Loucy (cell line): ENCODE measurements at regions not wholly inside any gene's neighbourhood (a gene's known extent, or its start where the extent isn't known, plus 50 kb on each side); places are given as distances from the start of the nearest gene placed in this dataset.

Experiments used
- H2AFZ ChIP-seq: fragments of 200-600 bp; sonication (generic); 2 replicates; pipeline ENCODE4 v1.6.0; 2016; ENCODE audit warnings: antibody characterized with exemption, mild to moderate bottlenecking, low read length, moderate library complexity
- H3F3A ChIP-seq: fragments of 200-600 bp; 2 replicates; pipeline ENCODE4 v1.6.0; 2016; ENCODE audit warnings: antibody characterized with exemption, low read depth, mild to moderate bottlenecking
- H3K27me3 ChIP-seq: fragments of 200-600 bp; sonication (generic); 2 replicates; pipeline ENCODE4 v1.6.1; 2014; ENCODE audit warnings: low read length, mild to moderate bottlenecking; ENCODE audit not compliant: insufficient read depth, poor library complexity, severe bottlenecking
- H3K36me3 ChIP-seq: fragments of 200-600 bp; sonication (generic); 2 replicates; pipeline ENCODE4 v1.6.1; 2016; ENCODE audit warnings: low read length; ENCODE audit not compliant: insufficient read depth
- H3K4me1 ChIP-seq: fragments of 200-600 bp; sonication (generic); 2 replicates; pipeline ENCODE4 v1.5.1; 2014; ENCODE audit warnings: low read length, mild to moderate bottlenecking; ENCODE audit not compliant: insufficient read depth, poor library complexity, severe bottlenecking
- H3K4me2 ChIP-seq: fragments of 200-600 bp; sonication (generic); 2 replicates; pipeline ENCODE4 v1.6.0; 2014; ENCODE audit warnings: antibody characterized with exemption, low read length, low read depth, mild to moderate bottlenecking; ENCODE audit not compliant: poor library complexity, severe bottlenecking
- H3K4me3 ChIP-seq: fragments of 200-600 bp; sonication (generic); 2 replicates; pipeline ENCODE4 v1.5.1; 2014; ENCODE audit warnings: low read length, mild to moderate bottlenecking, mixed read lengths; ENCODE audit not compliant: poor library complexity, severe bottlenecking
- H3K79me2 ChIP-seq: fragments of 200-600 bp; sonication (generic); 2 replicates; pipeline ENCODE4 v1.6.1; 2014; ENCODE audit warnings: low read length; ENCODE audit not compliant: insufficient read depth
- H3K9ac ChIP-seq: fragments of 200-600 bp; sonication (generic); 2 replicates; pipeline ENCODE4 v1.6.0; 2014; ENCODE audit warnings: mild to moderate bottlenecking, low read depth, low read length, moderate library complexity; ENCODE audit not compliant: poor library complexity, severe bottlenecking
- H3K9me2 ChIP-seq: fragments of 200-600 bp; sonication (generic); replicated peaks from 2 replicates; pipeline ENCODE4 v1.6.1; 2016; ENCODE audit warnings: low read depth, low read length, mixed read lengths
- H3K9me3 ChIP-seq: fragments of 200-600 bp; sonication (generic); 2 replicates; pipeline ENCODE4 v1.6.1; 2014; ENCODE audit warnings: mild to moderate bottlenecking, antibody characterized with exemption, low read length, low read depth; ENCODE audit not compliant: insufficient read depth
- H4K20me1 ChIP-seq: fragments of 200-600 bp; sonication (generic); 2 replicates; pipeline ENCODE4 v1.6.0; 2014; ENCODE audit warnings: antibody characterized with exemption, low read length, mild to moderate bottlenecking; ENCODE audit not compliant: insufficient read depth, poor library complexity, severe bottlenecking
- EZH2phosphoT487 ChIP-seq: fragments of 200-600 bp; IDR thresholded peaks from 2 replicates; pipeline ENCODE4 v1.6.1; 2018; ENCODE audit warnings: antibody characterized with exemption, mild to moderate bottlenecking, moderate library complexity, borderline replicate concordance
- TF ChIP-seq, protein P1 (sequence below): fragments of 200-600 bp; sonication (generic); conservative IDR thresholded peaks from 2 replicates; pipeline ENCODE4 v1.5.1; 2014; ENCODE audit warnings: mild to moderate bottlenecking, antibody characterized with exemption, low read length

DNA sequence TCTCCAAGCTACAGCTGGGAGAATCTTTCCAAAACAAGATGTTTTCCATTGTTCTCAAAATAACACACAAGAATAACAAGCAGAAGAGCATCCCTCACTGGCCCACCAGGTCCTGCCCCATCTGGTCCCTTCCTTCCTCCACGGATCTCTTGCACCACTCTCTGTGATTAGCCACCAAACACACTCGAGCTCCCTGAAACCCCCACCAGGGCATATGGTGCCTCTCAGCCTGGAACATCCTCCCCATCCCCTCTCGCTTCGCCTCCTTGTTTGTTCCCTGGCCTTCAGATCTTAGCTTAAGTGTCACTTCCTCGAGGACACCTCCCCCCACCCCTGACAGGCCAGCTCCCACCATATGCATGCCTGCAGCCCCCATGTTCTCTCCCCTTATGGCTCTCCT lies 496.6 kb upstream of the PROK2 start:
- H4K20me1 ChIP-seq = no peaks in the 10 kb centered on the region
- no peak overlapping the region for H2AFZ ChIP-seq
- H3K4me2 ChIP-seq = no peak overlapping the region
- H3K9me2 ChIP-seq = no peaks in the 10 kb centered on the region
- no peak overlapping the region for H3K4me3 ChIP-seq
- no peak overlapping the region for H3K9ac ChIP-seq
- no peak for TF ChIP-seq EZH2phosphoT487
- TF ChIP-seq, protein P1, sequence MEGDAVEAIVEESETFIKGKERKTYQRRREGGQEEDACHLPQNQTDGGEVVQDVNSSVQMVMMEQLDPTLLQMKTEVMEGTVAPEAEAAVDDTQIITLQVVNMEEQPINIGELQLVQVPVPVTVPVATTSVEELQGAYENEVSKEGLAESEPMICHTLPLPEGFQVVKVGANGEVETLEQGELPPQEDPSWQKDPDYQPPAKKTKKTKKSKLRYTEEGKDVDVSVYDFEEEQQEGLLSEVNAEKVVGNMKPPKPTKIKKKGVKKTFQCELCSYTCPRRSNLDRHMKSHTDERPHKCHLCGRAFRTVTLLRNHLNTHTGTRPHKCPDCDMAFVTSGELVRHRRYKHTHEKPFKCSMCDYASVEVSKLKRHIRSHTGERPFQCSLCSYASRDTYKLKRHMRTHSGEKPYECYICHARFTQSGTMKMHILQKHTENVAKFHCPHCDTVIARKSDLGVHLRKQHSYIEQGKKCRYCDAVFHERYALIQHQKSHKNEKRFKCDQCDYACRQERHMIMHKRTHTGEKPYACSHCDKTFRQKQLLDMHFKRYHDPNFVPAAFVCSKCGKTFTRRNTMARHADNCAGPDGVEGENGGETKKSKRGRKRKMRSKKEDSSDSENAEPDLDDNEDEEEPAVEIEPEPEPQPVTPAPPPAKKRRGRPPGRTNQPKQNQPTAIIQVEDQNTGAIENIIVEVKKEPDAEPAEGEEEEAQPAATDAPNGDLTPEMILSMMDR = no peak
- H3K36me3 ChIP-seq = no peaks in the 10 kb centered on the region
- peaks cover 19% of the 10 kb centered on the region for H3K4me1 ChIP-seq
- H3K79me2 ChIP-seq = no peaks in the 10 kb centered on the region
- H3K27me3 ChIP-seq = no peaks in the 10 kb centered on the region
- H3K9me3 ChIP-seq = peaks cover 7% of the 10 kb centered on the region; the same call in 1 of the 2 replicates
- H3F3A ChIP-seq = no peaks in the 10 kb centered on the region

DNA sequence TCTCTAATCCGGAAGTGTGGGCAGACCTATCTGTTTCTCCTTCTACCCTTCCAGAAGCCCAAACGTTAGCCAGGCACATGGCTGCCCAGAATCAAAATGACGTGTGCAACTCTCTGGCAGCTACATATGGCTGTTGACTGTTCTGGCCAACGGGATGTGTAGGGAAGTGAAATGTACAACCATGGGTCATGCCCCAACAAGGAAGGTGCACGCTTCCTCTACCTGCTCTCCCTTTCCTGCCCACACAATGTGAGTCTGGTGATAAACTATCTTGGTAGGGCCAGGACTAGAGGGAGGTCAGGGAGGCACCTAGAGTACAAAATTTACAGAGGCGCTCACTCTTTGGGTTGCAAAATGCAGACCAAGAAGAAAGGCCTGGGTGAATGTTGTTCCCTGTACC lies 495.9 kb upstream of the PROK2 start:
- Histone ChIP-seq H3K9ac (no peak overlapping the region), H2AFZ (peak overlapping the region; percentile 42; the same call in 1 of the 2 replicates), H4K20me1 (no peaks in the 10 kb centered on the region), H3K4me2 (peak overlapping the region; percentile 19), H3K36me3 (no peaks in the 10 kb centered on the region), H3K27me3 (no peaks in the 10 kb centered on the region), H3F3A (no peaks in the 10 kb centered on the region), H3K9me3 (peaks cover 7% of the 10 kb centered on the region; the same call in 1 of the 2 replicates), H3K4me3 (no peak overlapping the region), H3K9me2 (no peaks in the 10 kb centered on the region), H3K79me2 (no peaks in the 10 kb centered on the region), H3K4me1 (peaks cover 19% of the 10 kb centered on the region)
- TF ChIP-seq, protein P1 = no peak
- no peak for TF ChIP-seq EZH2phosphoT487

DNA sequence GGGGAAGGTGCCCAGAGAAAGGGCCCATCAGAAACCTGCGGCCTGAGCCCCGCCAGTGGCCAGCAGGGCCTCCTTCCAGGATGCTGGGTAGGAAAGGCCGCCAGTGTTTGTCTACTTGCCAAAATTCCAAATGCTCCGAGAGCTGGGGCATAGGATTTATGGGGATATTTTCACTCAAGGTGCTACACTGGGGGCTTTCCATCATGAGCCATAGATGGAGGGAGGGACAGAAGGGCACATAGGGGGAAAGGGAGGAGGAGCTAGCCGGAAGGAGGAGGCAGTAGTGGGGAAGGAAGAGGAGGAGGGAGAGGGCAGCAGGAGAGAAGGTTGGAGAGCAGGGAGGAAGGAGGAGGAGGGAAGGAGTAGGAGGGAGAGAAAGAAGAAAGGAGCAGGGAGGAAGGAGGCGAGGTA lies 494.7 kb upstream of the PROK2 start:
- Histone ChIP-seq H3K27me3 (no peaks in the 10 kb centered on the region), H3K9ac (no peak overlapping the region), H2AFZ (no peak overlapping the region), H3K36me3 (no peaks in the 10 kb centered on the region), H3K9me3 (peaks cover 7% of the 10 kb centered on the region; the same call in 1 of the 2 replicates), H3K4me1 (peaks cover 27% of the 10 kb centered on the region), H3K79me2 (no peaks in the 10 kb centered on the region), H3F3A (no peaks in the 10 kb centered on the region), H4K20me1 (no peaks in the 10 kb centered on the region), H3K9me2 (no peaks in the 10 kb centered on the region), H3K4me2 (no peak overlapping the region), H3K4me3 (no peak overlapping the region)
- TF ChIP-seq, protein P1 = no peak
- no peak for TF ChIP-seq EZH2phosphoT487
